Astrocyte of the cerebellum (primary cell): ENCODE measurements at regions not wholly inside any gene's neighbourhood (a gene's known extent, or its start where the extent isn't known, plus 50 kb on each side); places are given as distances from the start of the nearest gene placed in this dataset.

Experiments
- DNase-seq: peaks from one replicate; pipeline ENCODE4 v3.0.0-alpha.2; 2011; ENCODE audit warnings: low read depth
- H3K4me3 ChIP-seq: 2 replicates; pipeline ENCODE4 v1.5.1; 2011; ENCODE audit warnings: mild to moderate bottlenecking, low read depth, low read length, moderate library complexity
- in situ Hi-C: cut with HindIII; loops from 2 replicates; pipeline ENCODE4 v1.10.0; 2017; ENCODE audit warnings: low sequenced_read_pairs
- TF ChIP-seq, protein P1 (sequence below): IDR thresholded peaks from 2 replicates; pipeline ENCODE4 v1.5.1; 2012; ENCODE audit warnings: low read length, low read depth, moderate library complexity, mild to moderate bottlenecking; ENCODE audit errors: missing control alignments

DNA sequence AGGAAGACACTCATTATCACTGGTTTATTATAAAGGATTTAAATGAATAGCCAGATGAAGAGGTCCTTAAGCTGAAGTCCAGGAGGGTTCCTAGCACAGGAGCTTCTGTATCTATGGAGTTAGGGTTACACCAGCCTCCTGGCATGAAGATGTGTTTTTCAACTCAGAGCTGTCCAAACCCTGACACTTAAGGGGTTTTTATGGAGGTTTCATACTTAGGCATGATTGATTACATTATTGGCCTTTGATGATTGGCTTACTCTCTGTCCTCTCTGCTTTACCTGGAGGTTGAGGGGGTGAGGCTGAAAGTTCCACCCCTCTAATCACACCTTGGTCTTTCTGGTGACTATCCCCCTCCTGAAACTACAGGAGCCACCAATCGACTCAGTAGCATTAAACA is 84.9 kb upstream of the ZNF169 start:
- TF ChIP-seq, protein P1, sequence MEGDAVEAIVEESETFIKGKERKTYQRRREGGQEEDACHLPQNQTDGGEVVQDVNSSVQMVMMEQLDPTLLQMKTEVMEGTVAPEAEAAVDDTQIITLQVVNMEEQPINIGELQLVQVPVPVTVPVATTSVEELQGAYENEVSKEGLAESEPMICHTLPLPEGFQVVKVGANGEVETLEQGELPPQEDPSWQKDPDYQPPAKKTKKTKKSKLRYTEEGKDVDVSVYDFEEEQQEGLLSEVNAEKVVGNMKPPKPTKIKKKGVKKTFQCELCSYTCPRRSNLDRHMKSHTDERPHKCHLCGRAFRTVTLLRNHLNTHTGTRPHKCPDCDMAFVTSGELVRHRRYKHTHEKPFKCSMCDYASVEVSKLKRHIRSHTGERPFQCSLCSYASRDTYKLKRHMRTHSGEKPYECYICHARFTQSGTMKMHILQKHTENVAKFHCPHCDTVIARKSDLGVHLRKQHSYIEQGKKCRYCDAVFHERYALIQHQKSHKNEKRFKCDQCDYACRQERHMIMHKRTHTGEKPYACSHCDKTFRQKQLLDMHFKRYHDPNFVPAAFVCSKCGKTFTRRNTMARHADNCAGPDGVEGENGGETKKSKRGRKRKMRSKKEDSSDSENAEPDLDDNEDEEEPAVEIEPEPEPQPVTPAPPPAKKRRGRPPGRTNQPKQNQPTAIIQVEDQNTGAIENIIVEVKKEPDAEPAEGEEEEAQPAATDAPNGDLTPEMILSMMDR, result no peak
- no peak for DNase-seq
- in situ Hi-C loops, result no loop called here

DNA sequence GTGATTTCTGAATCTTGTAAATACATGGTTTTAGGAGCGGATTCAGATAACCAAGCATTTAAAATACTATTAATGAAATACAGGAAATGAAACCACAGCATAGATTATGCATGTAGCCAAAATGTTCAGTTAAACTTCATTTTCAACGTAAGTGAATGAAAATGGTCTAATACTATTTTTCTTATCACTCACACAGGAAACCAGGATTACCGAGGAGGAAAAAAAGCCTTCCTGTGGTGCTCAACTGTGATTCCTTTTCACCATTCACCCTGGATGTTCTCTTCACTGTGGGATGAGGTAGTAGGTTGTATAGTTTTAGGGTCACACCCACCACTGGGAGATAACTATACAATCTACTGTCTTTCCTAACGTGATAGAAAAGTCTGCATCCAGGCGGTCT is 83.4 kb upstream of the ZNF169 start:
- TF ChIP-seq, protein P1, result no peak
- in situ Hi-C loops, result no loop called here
- H3K4me3 ChIP-seq, result no peak overlapping the region
- no peak for DNase-seq

More for the DNA sequence above, 84.9 kb upstream of the ZNF169 start:
- H3K4me3 ChIP-seq, result no peak overlapping the region

DNA sequence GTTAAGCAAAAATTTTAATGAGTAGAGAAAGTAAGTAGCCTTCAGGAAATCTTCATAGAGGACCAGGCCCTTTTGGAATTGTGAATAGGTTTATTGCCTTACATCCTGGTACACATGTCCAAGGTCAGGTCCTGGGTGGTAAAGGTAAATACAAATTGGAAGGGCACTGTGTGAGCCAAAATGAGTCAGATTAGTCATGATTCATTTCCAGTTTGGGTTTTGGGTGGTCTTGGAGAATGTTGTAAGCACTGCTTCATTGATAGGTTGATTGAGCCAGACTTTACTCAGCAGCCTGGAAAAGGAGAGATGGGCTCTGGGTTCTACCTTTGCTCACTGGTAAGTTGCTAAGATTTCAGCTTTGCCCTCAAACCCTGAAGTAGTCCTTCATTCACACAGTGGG is 82.5 kb upstream of the ZNF169 start:
- H3K4me3 ChIP-seq, result no peak overlapping the region
- TF ChIP-seq, protein P1, result no peak
- in situ Hi-C loops, result no loop called here
- no peak for DNase-seq

DNA sequence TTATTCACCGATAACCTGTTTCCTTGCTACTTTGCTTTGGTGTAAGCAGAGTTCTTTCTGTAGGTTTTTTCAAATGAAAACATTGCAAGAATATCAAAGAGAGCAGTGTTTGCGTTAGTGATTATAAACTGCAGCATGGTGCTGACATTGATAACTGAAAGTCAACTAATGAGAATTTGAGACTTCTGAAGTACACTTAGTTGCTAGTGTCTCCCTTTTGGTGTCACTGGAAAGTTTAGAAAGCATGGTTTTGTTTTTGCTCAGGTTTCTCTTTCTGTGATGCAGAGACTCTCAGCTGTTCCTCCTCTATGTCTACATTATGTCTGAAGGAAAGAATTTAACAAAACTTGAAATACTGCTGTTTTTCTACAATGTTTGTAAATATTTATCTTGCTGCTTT is 80.2 kb upstream of the ZNF169 start:
- DNase-seq, result no peak
- in situ Hi-C loops, result no loop called here
- TF ChIP-seq, protein P1, result no peak
- H3K4me3 ChIP-seq, result no peak overlapping the region

DNA sequence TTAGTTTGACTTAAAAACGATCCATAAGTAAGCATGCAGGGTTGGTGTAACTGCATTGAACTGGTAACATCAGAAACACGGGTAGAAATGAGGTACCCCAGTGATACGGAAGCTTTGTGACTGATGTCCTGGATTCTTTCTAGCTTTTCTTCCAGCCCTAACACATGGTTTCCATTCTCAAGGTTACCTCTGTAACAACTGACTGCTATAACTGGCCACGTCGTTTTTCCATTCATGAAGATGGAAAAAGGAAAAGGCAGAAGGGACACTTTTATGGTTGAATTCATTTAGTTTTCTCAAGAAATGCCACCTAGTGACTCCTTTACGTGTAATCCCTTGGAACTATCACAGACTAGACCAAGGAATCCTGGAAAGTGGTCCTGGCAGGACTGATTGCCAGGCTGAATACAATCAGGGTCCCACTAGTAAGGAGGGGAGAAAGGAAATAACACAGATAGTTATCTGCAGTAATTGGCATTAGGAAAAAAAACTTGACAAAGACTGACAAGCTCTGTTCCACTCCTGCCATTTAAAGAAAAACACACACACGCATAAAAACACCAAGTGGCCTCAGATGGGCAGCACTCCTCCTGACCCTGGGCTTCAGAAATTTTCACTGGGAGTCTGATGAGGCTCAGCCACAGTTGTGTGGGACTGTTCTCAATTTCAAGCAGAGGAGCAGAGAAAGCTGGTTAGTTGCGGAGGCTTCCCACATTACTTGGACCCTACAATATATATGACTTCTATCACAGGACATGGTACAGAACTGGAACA is 77.5 kb upstream of the ZNF169 start:
- TF ChIP-seq, protein P1, result no peak
- no peak overlapping the region for H3K4me3 ChIP-seq
- no peak for DNase-seq
- in situ Hi-C loops, result loop anchor here (5.0 kb wide), 1 partner anchor 104 kb away; no protein-coding TSS in a partner anchor

DNA sequence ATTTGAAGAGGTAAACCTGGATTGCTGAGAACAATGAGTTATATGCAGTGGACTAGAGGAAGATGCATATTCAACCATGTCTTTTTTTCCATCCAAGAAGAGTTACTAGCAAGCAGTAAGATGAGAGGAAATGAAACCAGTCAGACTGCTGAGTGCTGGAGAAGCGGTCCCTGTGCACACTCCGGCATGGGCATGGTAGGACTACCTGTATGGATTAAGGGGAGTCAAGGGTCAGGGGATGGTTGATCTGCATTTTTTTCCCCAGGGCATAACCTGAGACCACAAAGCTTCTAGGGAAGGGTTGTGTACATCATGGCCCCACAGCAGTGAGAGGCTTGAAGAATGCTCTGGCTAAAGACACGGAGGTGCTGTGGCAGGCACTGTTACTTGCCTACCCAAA is 76.6 kb upstream of the ZNF169 start:
- H3K4me3 ChIP-seq, result no peak overlapping the region
- in situ Hi-C loops, result loop anchor here (5.0 kb wide), 1 partner anchor 105 kb away; no protein-coding TSS in a partner anchor
- DNase-seq, result no peak
- TF ChIP-seq, protein P1, result no peak
